SU-DHL-6 (cell line): ENCODE measurements at regions not wholly inside any gene's neighbourhood (a gene's known extent, or its start where the extent isn't known, plus 50 kb on each side); places are given as distances from the start of the nearest gene placed in this dataset.

Experiments
- H2AFZ ChIP-seq: fragments of 200-600 bp; sonication (generic); 2 replicates; pipeline ENCODE4 v1.6.1; 2014; ENCODE audit warnings: low read depth, mild to moderate bottlenecking, moderate library complexity, mixed read lengths, antibody characterized with exemption, low read length; ENCODE audit not compliant: severe bottlenecking
- H3F3A ChIP-seq: fragments of 200-600 bp; shearing (Covaris generic); 2 replicates; pipeline ENCODE4 v1.6.0; 2016; ENCODE audit warnings: antibody characterized with exemption, mild to moderate bottlenecking; ENCODE audit not compliant: insufficient read depth
- H3K27ac ChIP-seq: fragments of 200-600 bp; sonication (generic); 2 replicates; pipeline ENCODE4 v1.5.1; 2016; ENCODE audit warnings: low read depth, mild to moderate bottlenecking, low read length, moderate library complexity, mixed read lengths
- H3K27me3 ChIP-seq: fragments of 200-600 bp; sonication (generic), shearing (Covaris generic); 2 replicates; pipeline ENCODE4 v1.6.0; 2014; ENCODE audit warnings: mild to moderate bottlenecking, low read length
- H3K36me3 ChIP-seq: fragments of 200-600 bp; sonication (generic); 2 replicates; pipeline ENCODE4 v1.6.1; 2014; ENCODE audit warnings: mild to moderate bottlenecking, low read length, mixed read lengths
- H3K4me2 ChIP-seq: fragments of 300-600, 200-600 bp; shearing (Covaris generic), sonication (generic); 2 replicates; pipeline ENCODE4 v1.6.0; 2014; ENCODE audit warnings: low read length, low read depth, mild to moderate bottlenecking; ENCODE audit not compliant: poor library complexity, severe bottlenecking
- H3K4me3 ChIP-seq: fragments of 200-600 bp; sonication (generic); 2 replicates; pipeline ENCODE4 v1.5.1; 2014; ENCODE audit warnings: antibody characterized with exemption, low read length, mild to moderate bottlenecking, mixed read lengths; ENCODE audit not compliant: insufficient read depth, poor library complexity, severe bottlenecking
- H3K79me2 ChIP-seq: fragments of 200-600 bp; sonication (generic); 2 replicates; pipeline ENCODE4 v1.6.1; 2014; ENCODE audit warnings: mild to moderate bottlenecking, low read length, moderate library complexity; ENCODE audit not compliant: insufficient read depth
- H3K9ac ChIP-seq: fragments of 200-600 bp; sonication (generic); 2 replicates; pipeline ENCODE4 v1.7.0; 2014; ENCODE audit warnings: mild to moderate bottlenecking, low read length
- H3K9me2 ChIP-seq: fragments of 200-600 bp; sonication (generic); replicated peaks from 2 replicates; pipeline ENCODE4 v1.6.1; 2014; ENCODE audit warnings: low read length; ENCODE audit not compliant: insufficient read depth
- H3K9me3 ChIP-seq: fragments of 200-600 bp; sonication (generic); 2 replicates; pipeline ENCODE4 v1.6.1; 2014; ENCODE audit warnings: low read length, mixed read lengths; ENCODE audit not compliant: insufficient read depth
- H4K20me1 ChIP-seq: fragments of 200-600 bp; sonication (generic); 2 replicates; pipeline ENCODE4 v1.6.1; 2014; ENCODE audit warnings: low read depth, mild to moderate bottlenecking, antibody characterized with exemption, low read length, moderate library complexity, mixed read lengths
- CTCF ChIP-seq: fragments of 200-600 bp; sonication (generic); IDR thresholded peaks from one replicate; pipeline ENCODE4 v1.5.1; 2017; ENCODE audit warnings: antibody characterized with exemption, mild to moderate bottlenecking, low read length, moderate library complexity; ENCODE audit not compliant: insufficient read depth, poor library complexity, severe bottlenecking
- EZH2phosphoT487 ChIP-seq: fragments of 200-600 bp; sonication (generic), shearing (Covaris generic); conservative IDR thresholded peaks from 2 replicates; pipeline ENCODE4 v1.6.1; 2018; ENCODE audit warnings: mild to moderate bottlenecking, antibody characterized with exemption, low read length, moderate library complexity, mixed read lengths

GRCh38 chr9:91073049-91073810 lies 271.6 kb downstream of the SYK start:
- Histone ChIP-seq H3K27ac (no peak overlapping the region), H3K79me2 (no peaks in the 10 kb centered on the region), H3K4me2 (no peak overlapping the region), H3K36me3 (no peaks in the 10 kb centered on the region), H2AFZ (no peak overlapping the region), H3F3A (no peaks in the 10 kb centered on the region), H3K4me3 (no peak overlapping the region), H3K9me2 (no peaks in the 10 kb centered on the region), H3K9ac (no peak overlapping the region), H3K27me3 (no peaks in the 10 kb centered on the region), H3K9me3 (no peaks in the 10 kb centered on the region), H4K20me1 (no peaks in the 10 kb centered on the region)
- TF ChIP-seq CTCF (no peak), EZH2phosphoT487 (no peak)

- no peaks in the 10 kb centered on the region for H3K9me2 ChIP-seq
- H3K9ac ChIP-seq, result no peak overlapping the region
- no peaks in the 10 kb centered on the region for H3K9me3 ChIP-seq
- no peaks in the 10 kb centered on the region for H3F3A ChIP-seq
- TF ChIP-seq EZH2phosphoT487 (no peak), CTCF (no peak)
- H3K27ac ChIP-seq, result no peak overlapping the region
- no peak overlapping the region for H3K4me2 ChIP-seq
- H2AFZ ChIP-seq, result no peak overlapping the region
- no peak overlapping the region for H3K4me3 ChIP-seq
- no peaks in the 10 kb centered on the region for H3K79me2 ChIP-seq
- no peaks in the 10 kb centered on the region for H3K27me3 ChIP-seq
- no peaks in the 10 kb centered on the region for H3K36me3 ChIP-seq
- H4K20me1 ChIP-seq, result no peaks in the 10 kb centered on the region
These were observed 272.5 kb downstream of the SYK start for GRCh38 chr9:91073811-91074771.

DNA sequence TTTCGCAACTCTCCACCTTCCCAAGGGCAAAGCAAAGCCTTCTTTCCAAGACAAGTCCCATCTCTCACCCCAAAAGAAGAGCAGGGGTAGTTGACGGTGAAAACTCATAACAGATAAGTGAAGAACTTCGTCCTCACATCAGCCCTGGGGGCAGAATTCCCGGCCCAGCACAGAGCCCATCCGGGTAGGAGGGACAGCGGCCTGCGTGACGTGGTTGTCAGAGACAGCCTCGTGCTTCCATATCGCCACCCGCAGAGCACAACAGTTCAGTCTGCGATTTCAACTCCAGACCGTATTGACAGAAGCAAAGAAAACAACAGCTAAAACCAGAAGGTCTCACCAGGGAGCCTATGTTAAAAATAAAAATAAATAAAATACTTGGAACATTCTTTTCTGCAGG lies 273.2 kb downstream of the SYK start:
- H3K9me3 ChIP-seq, result no peaks in the 10 kb centered on the region
- no peak overlapping the region for H3K4me3 ChIP-seq
- no peak overlapping the region for H3K27ac ChIP-seq
- H3K9ac ChIP-seq, result no peak overlapping the region
- TF ChIP-seq CTCF (no peak), EZH2phosphoT487 (no peak)
- no peaks in the 10 kb centered on the region for H4K20me1 ChIP-seq
- no peaks in the 10 kb centered on the region for H3K27me3 ChIP-seq
- H3K79me2 ChIP-seq, result no peaks in the 10 kb centered on the region
- no peak overlapping the region for H2AFZ ChIP-seq
- no peaks in the 10 kb centered on the region for H3K36me3 ChIP-seq
- H3K4me2 ChIP-seq, result no peak overlapping the region
- no peaks in the 10 kb centered on the region for H3K9me2 ChIP-seq
- no peaks in the 10 kb centered on the region for H3F3A ChIP-seq
